SK-N-SH (cell line): ENCODE measurements at regions not wholly inside any gene's neighbourhood (a gene's known extent, or its start where the extent isn't known, plus 50 kb on each side); places are given as distances from the start of the nearest gene placed in this dataset.

Source experiments
- CTCF ChIA-PET: fragments of 300-600, 350-600 bp; formaldehyde crosslinking; extraction: SDS; loops from one replicate; lab custom pipeline; 2021; lab: Yijun Ruan, JAX
- POLR2A ChIA-PET: fragments of 350-600 bp; sonication (Branson Sonifier 250); formaldehyde crosslinking; extraction: SDS; loops from one replicate; lab custom pipeline; 2020; ENCODE audit warnings: antibody characterized with exemption, inconsistent platforms; lab: Yijun Ruan, JAX
- DNase-seq: peaks from one replicate; pipeline ENCODE4 v3.0.0; 2012
- H2AFZ ChIP-seq: fragments of 200-600 bp; sonication (generic); 2 replicates; pipeline ENCODE4 v1.8.1; 2016; ENCODE audit warnings: antibody characterized with exemption, mild to moderate bottlenecking, low read depth
- H3F3A ChIP-seq: fragments of 200-600 bp; sonication (generic); replicated peaks from 2 replicates; pipeline ENCODE3; 2016; ENCODE audit warnings: antibody characterized with exemption, mild to moderate bottlenecking; ENCODE audit not compliant: insufficient read depth
- H3K27ac ChIP-seq, 2 experiments: fragments of 200-500 bp in 1 of 2; fragments of 200-600 bp in 1 of 2; sonication (Bioruptor generic) in 1 of 2; sonication (generic), shearing (Covaris generic) in 1 of 2; 2 replicates each; pipeline versions ENCODE4 v1.5.1 to v1.6.1; 2014 to 2016; ENCODE audit warnings: low read depth in 2 of 2, inconsistent platforms in 1 of 2, low read length in 1 of 2, mild to moderate bottlenecking in 1 of 2, mixed read lengths in 1 of 2
- H3K27me3 ChIP-seq: fragments of 200-600 bp; sonication (generic), shearing (Covaris generic); 2 replicates; pipeline ENCODE4 v1.6.1; 2016; ENCODE audit warnings: mixed run types; ENCODE audit not compliant: insufficient read depth
- H3K36me3 ChIP-seq, 2 experiments: fragments of 200-500 bp in 1 of 2; fragments of 200-600 bp in 1 of 2; sonication (Bioruptor generic) in 1 of 2; sonication (generic) in 1 of 2; replicated peaks in 1 of 2; 2 replicates each; pipeline versions ENCODE3 to v1.5.1; 2014 to 2016; ENCODE audit warnings: low read length in 1 of 2, mild to moderate bottlenecking in 1 of 2; ENCODE audit not compliant: insufficient read depth in 2 of 2, control insufficient read depth in 1 of 2
- H3K4me1 ChIP-seq, 2 experiments: fragments of 200-500 bp in 1 of 2; fragments of 200-600 bp in 1 of 2; sonication (Bioruptor generic) in 1 of 2; sonication (generic), shearing (Covaris generic) in 1 of 2; 2 replicates each; pipeline versions ENCODE4 v1.5.1 to v1.6.1; 2014 to 2016; ENCODE audit warnings: low read depth in 1 of 2, low read length in 1 of 2, mixed run types in 1 of 2; ENCODE audit not compliant: insufficient read depth in 2 of 2, control insufficient read depth in 1 of 2
- H3K4me2 ChIP-seq: fragments of 200-600 bp; sonication (generic), shearing (Covaris generic); 2 replicates; pipeline ENCODE4 v1.6.1; 2017; ENCODE audit warnings: mixed run types
- H3K4me3 ChIP-seq, 2 experiments: fragments of 200-500 bp in 1 of 2; fragments of 200-600 bp in 1 of 2; sonication (Bioruptor generic) in 1 of 2; sonication (generic), shearing (Covaris generic) in 1 of 2; 2 replicates each; pipeline versions ENCODE4 v1.5.1 to v1.8.1; 2014 to 2016; ENCODE audit warnings: low read depth in 2 of 2, inconsistent platforms in 1 of 2, low read length in 1 of 2, mild to moderate bottlenecking in 1 of 2, mixed read lengths in 1 of 2, moderate library complexity in 1 of 2
- H3K79me2 ChIP-seq: fragments of 200-600 bp; sonication (generic); 2 replicates; pipeline ENCODE4 v1.8.1; 2017; ENCODE audit warnings: mild to moderate bottlenecking; ENCODE audit not compliant: insufficient read depth
- H3K9ac ChIP-seq: fragments of 200-600 bp; sonication (generic); 2 replicates; pipeline ENCODE4 v1.6.1; 2017; ENCODE audit warnings: mixed run types
- H3K9me2 ChIP-seq: fragments of 200-600 bp; sonication (generic); 2 replicates; pipeline ENCODE4 v1.6.1; 2017; ENCODE audit warnings: mixed run types
- H3K9me3 ChIP-seq: fragments of 200-600 bp; sonication (generic); 2 replicates; pipeline ENCODE4 v1.6.1; 2017; ENCODE audit warnings: mixed run types, mild to moderate bottlenecking, moderate library complexity
- H4K20me1 ChIP-seq: fragments of 200-600 bp; sonication (generic); 2 replicates; pipeline ENCODE4 v1.6.1; 2017; ENCODE audit warnings: mild to moderate bottlenecking, mixed run types; ENCODE audit not compliant: insufficient read depth
- CHD2 ChIP-seq: fragments of 150-350 bp; IDR thresholded peaks from 2 replicates; pipeline ENCODE4 v1.6.1; 2018; ENCODE audit warnings: low read length; ENCODE audit not compliant: partially characterized antibody
- ELF1 ChIP-seq: IDR thresholded peaks from 2 replicates; pipeline ENCODE4 v1.4.0; 2012
- EZH2phosphoT487 ChIP-seq: fragments of 200-600 bp; sonication (generic); IDR thresholded peaks from 2 replicates; pipeline ENCODE4 v1.6.1; 2017; ENCODE audit warnings: low read depth, mixed run types, mild to moderate bottlenecking, antibody characterized with exemption, moderate library complexity, borderline replicate concordance
- GATA2 ChIP-seq: sonication (generic); formaldehyde crosslinking; IDR thresholded peaks from 2 replicates; pipeline ENCODE4 v1.5.0; 2020; ENCODE audit warnings: mild to moderate bottlenecking, missing genetic modification reagents
- IRF3 ChIP-seq: fragments of 150-350 bp; IDR thresholded peaks from 2 replicates; pipeline ENCODE4 v1.6.1; 2016; ENCODE audit warnings: mild to moderate bottlenecking, low read depth, low read length
- POLR2AphosphoS5 ChIP-seq: IDR thresholded peaks from 2 replicates; pipeline ENCODE4 v1.6.1; 2012; ENCODE audit warnings: low read depth, low read length
- RAD21 ChIP-seq: IDR thresholded peaks from 2 replicates; pipeline ENCODE4 v1.6.1; 2012; ENCODE audit warnings: mild to moderate bottlenecking, low read length
- RCOR1 ChIP-seq: fragments of 150-350 bp; IDR thresholded peaks from 2 replicates; pipeline ENCODE4 v1.6.1; 2017; ENCODE audit warnings: antibody characterized with exemption, low read length
- RXRA ChIP-seq: IDR thresholded peaks from 2 replicates; pipeline ENCODE4 v1.4.0; 2012; ENCODE audit warnings: low read depth, mild to moderate bottlenecking, borderline replicate concordance
- SIN3A ChIP-seq: IDR thresholded peaks from 2 replicates; pipeline ENCODE4 v1.6.1; 2012; ENCODE audit warnings: low read depth, mild to moderate bottlenecking, low read length, moderate library complexity, borderline replicate concordance
- YY1 ChIP-seq: IDR thresholded peaks from 2 replicates; pipeline ENCODE4 v1.4.0; 2012; ENCODE audit warnings: low read depth, mild to moderate bottlenecking
- WGBS: methylation state at CpG from one replicate; pipeline ENCODE4 v1.1.6; 2017; ENCODE audit warnings: low lambda C conversion rate; 5-methylcytosine and 5-hydroxymethylcytosine counted together
- TF ChIP-seq, protein P1 (sequence below): IDR thresholded peaks from 2 replicates; pipeline ENCODE4 v1.6.1; 2012; ENCODE audit warnings: mild to moderate bottlenecking, low read depth, low read length, moderate library complexity

- TF ChIP-seq IRF3: no peak
Observed at GRCh38 chr4:112075129-112075753, 70.0 kb upstream of the FAM241A start (continued).

GRCh38 chr4:112075906-112076305 is 69.3 kb upstream of the FAM241A start:
- Histone ChIP-seq H3K9me3 (0 out of 2 replicates have a peak, but pooled peaks cover 5% of the 10 kb centered on the region), H3K9me2 (no peaks in the 10 kb centered on the region), H3K4me2 (no peak overlapping the region), H3K27me3 (no peaks in the 10 kb centered on the region), H3K4me3 (no peak overlapping the region), H3K36me3 (no peaks in the 10 kb centered on the region), H3K79me2 (no peaks in the 10 kb centered on the region), H2AFZ (no peak overlapping the region), H3K9ac (no peak overlapping the region), H3F3A (no peaks in the 10 kb centered on the region), H4K20me1 (no peaks in the 10 kb centered on the region), H3K4me1 (no peaks in the 10 kb centered on the region), H3K27ac (no peak overlapping the region)
- WGBS: 68% methylated on average over 3 of the region's 3 CpGs
- POLR2A ChIA-PET: interaction anchor here (0.7 kb wide), 1 partner anchor 99 kb away, joined by 3 read pairs; no protein-coding TSS in a partner anchor
- no peak for DNase-seq
- no peak for TF ChIP-seq POLR2AphosphoS5
- no peak for TF ChIP-seq CHD2
- TF ChIP-seq RCOR1: no peak
- no peak for TF ChIP-seq RXRA
- TF ChIP-seq SIN3A: no peak
- no peak for TF ChIP-seq YY1
- no peak for TF ChIP-seq ELF1
- TF ChIP-seq GATA2: no peak
- no peak for TF ChIP-seq RAD21
- TF ChIP-seq EZH2phosphoT487: no peak
- CTCF ChIA-PET: interaction anchor here (0.6 kb wide), 2 partner anchors 54 to 1413 kb away, joined by 3 read pairs; no protein-coding TSS in a partner anchor

DNA sequence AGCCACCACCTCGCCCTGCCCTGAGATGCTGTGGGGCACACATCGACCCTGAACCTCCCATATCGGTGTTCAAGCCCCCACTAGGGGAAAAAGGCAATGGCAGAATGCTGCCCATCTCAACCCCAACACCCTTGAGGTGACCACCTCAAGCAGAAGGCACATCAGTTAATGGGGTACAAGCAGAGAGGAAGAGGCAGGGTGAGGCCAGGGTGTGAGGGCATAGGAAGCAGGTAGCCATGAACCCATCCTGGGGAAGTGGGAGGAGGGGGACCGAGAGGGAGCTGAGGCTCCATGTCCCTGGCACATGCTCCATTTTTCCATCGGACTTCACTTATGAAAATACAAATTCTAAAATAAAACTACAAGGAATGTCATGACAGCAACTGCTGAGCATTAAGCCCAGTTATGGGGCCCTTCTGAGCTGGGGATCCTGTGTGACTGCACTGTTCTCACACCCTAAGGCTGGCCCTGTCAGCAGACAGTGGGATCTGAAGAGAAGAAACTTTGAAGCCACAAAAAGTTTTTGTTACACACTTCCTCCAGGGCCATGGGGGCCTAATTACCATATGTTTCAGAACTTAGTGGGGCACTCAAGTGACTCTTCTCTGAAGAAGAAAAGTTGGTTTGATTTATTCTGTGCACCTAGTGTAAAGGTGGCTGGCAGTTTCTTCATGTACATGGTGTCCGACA is 68.2 kb upstream of the FAM241A start:
- POLR2A ChIA-PET: no interaction called here
- H2AFZ ChIP-seq: no peak overlapping the region
- DNase-seq: no peak

More for the DNA sequence above, 68.2 kb upstream of the FAM241A start:
- Histone ChIP-seq H3K4me1 (no peaks in the 10 kb centered on the region), H4K20me1 (no peaks in the 10 kb centered on the region), H3K4me3 (no peak overlapping the region), H3K9me2 (no peaks in the 10 kb centered on the region), H3K79me2 (no peaks in the 10 kb centered on the region), H3K36me3 (no peaks in the 10 kb centered on the region), H3K27ac (no peak overlapping the region), H3K9me3 (0 out of 2 replicates have a peak, but pooled peaks cover 3% of the 10 kb centered on the region), H3K4me2 (no peak overlapping the region), H3F3A (no peaks in the 10 kb centered on the region), H3K9ac (no peak overlapping the region), H3K27me3 (no peaks in the 10 kb centered on the region)
- TF ChIP-seq, protein P1, sequence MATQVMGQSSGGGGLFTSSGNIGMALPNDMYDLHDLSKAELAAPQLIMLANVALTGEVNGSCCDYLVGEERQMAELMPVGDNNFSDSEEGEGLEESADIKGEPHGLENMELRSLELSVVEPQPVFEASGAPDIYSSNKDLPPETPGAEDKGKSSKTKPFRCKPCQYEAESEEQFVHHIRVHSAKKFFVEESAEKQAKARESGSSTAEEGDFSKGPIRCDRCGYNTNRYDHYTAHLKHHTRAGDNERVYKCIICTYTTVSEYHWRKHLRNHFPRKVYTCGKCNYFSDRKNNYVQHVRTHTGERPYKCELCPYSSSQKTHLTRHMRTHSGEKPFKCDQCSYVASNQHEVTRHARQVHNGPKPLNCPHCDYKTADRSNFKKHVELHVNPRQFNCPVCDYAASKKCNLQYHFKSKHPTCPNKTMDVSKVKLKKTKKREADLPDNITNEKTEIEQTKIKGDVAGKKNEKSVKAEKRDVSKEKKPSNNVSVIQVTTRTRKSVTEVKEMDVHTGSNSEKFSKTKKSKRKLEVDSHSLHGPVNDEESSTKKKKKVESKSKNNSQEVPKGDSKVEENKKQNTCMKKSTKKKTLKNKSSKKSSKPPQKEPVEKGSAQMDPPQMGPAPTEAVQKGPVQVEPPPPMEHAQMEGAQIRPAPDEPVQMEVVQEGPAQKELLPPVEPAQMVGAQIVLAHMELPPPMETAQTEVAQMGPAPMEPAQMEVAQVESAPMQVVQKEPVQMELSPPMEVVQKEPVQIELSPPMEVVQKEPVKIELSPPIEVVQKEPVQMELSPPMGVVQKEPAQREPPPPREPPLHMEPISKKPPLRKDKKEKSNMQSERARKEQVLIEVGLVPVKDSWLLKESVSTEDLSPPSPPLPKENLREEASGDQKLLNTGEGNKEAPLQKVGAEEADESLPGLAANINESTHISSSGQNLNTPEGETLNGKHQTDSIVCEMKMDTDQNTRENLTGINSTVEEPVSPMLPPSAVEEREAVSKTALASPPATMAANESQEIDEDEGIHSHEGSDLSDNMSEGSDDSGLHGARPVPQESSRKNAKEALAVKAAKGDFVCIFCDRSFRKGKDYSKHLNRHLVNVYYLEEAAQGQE: no peak
- CTCF ChIA-PET: interaction anchor here (0.5 to 1.0 kb wide), 3 partner anchors 23 to 424 kb away, joined by 3 read pairs; no protein-coding TSS in a partner anchor
- 48% methylated on average over 5 of the region's 6 CpGs for WGBS
